Ovary (tissue), 7 donors: ENCODE measurements at regions not wholly inside any gene's neighbourhood (a gene's known extent, or its start where the extent isn't known, plus 50 kb on each side); places are given as distances from the start of the nearest gene placed in this dataset.

Source experiments
- DNase-seq, 5 donors: peaks; one replicate each; pipeline ENCODE4 v3.0.0-alpha.2; 2019 to 2020
- H3K27ac ChIP-seq, 2 donors: fragments of 200-600 bp; one replicate each; pipeline versions ENCODE4 v1.5.1 to v1.8.0; 2019 to 2022
- H3K27me3 ChIP-seq: fragments of 200-600 bp; one replicate; pipeline ENCODE4 v1.8.0; 2022
- H3K36me3 ChIP-seq: fragments of 200-600 bp; sonication (generic); one replicate; pipeline ENCODE4 v1.5.1; 2019
- H3K4me1 ChIP-seq: one replicate; pipeline ENCODE4 v1.8.1; 2013; ENCODE audit warnings: mild to moderate bottlenecking, moderate library complexity; ENCODE audit not compliant: insufficient read depth
- H3K4me3 ChIP-seq: fragments of 200-600 bp; sonication (generic); one replicate; pipeline ENCODE4 v1.5.1; 2017
- H3K9me3 ChIP-seq, 2 donors: fragments of 200-600 bp in 1 of 2; sonication (generic) in 1 of 2; one replicate each; pipeline versions ENCODE4 v1.5.1 to v1.8.1; 2013 to 2019; ENCODE audit warnings: mild to moderate bottlenecking in 1 of 2, moderate library complexity in 1 of 2
- EP300 ChIP-seq: sonication (generic); formaldehyde crosslinking; IDR thresholded peaks from one replicate; pipeline ENCODE4 v1.6.1; 2017; ENCODE audit warnings: antibody characterized with exemption
- POLR2A ChIP-seq: fragments of 450-650 bp; IDR thresholded peaks from one replicate; pipeline ENCODE4 v1.6.1; 2017; ENCODE audit warnings: antibody characterized with exemption, mild to moderate bottlenecking, moderate library complexity
- WGBS, 3 donors: extraction: QIAGEN DNeasy Blood & Tissue Kit in 1 of 3; methylation state at CpG; one replicate each; pipeline versions ENCODE4 v1.1.5 to v1.1.7; 2013 to 2017; 5-methylcytosine and 5-hydroxymethylcytosine counted together
- intact Hi-C, 4 donors: fragments of 100-400 bp; cut with DNase I; formaldehyde crosslinking; loops; one replicate each; pipeline versions ENCODE4 v1.11.0 to v1.15.1; 2022 to 2023
- TF ChIP-seq, protein P1 (sequence below), 3 donors: fragments of 450-650 bp in 2 of 3; fragments of 200-600 bp in 1 of 3; IDR thresholded peaks; one replicate each; pipeline versions ENCODE4 v1.5.1 to v1.8.0; 2016 to 2022; ENCODE audit warnings: antibody characterized with exemption in 3 of 3, mild to moderate bottlenecking in 1 of 3
- donor health status: DM: no; HTN: no; CAD: no; lungs with moderate emphysema.
- donor health status: DM: no; HTN: no; CAD: no.
- donor health status: Bipolar disorder and iron deficiency.
- donor health status: DM: no; HTN: no; CAD: no.
- donor health status: DM: yes; HTN: yes; CAD: no.

DNA sequence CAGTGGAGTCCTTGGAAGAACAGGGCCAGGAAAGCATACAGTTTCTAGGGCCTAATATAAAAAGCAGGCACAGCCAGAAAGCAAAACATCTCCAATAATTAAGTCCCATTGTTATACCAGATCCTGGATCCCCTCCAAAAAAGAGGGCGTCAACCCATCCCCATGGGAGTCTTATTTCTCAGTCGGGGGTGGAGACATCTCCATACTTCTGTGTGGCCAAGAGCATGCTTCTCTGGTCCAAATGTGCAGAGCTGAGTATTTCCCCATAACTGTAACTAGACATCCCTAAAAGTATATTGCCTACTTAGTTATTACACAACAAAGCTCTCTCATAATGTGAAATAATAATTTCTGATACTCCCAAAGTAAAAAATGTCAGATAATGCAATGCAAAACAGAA is 104.2 kb upstream of the SOX13 start:
- Histone ChIP-seq H3K27me3 (no peaks in the 10 kb centered on the region), H3K36me3 (no peaks in the 10 kb centered on the region), H3K27ac (no peak overlapping the region), H3K4me1 (no peaks in the 10 kb centered on the region), H3K9me3 (no peaks in the 10 kb centered on the region), H3K4me3 (no peak overlapping the region)
- DNase-seq: no peak
- TF ChIP-seq, protein P1, sequence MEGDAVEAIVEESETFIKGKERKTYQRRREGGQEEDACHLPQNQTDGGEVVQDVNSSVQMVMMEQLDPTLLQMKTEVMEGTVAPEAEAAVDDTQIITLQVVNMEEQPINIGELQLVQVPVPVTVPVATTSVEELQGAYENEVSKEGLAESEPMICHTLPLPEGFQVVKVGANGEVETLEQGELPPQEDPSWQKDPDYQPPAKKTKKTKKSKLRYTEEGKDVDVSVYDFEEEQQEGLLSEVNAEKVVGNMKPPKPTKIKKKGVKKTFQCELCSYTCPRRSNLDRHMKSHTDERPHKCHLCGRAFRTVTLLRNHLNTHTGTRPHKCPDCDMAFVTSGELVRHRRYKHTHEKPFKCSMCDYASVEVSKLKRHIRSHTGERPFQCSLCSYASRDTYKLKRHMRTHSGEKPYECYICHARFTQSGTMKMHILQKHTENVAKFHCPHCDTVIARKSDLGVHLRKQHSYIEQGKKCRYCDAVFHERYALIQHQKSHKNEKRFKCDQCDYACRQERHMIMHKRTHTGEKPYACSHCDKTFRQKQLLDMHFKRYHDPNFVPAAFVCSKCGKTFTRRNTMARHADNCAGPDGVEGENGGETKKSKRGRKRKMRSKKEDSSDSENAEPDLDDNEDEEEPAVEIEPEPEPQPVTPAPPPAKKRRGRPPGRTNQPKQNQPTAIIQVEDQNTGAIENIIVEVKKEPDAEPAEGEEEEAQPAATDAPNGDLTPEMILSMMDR (IDR thresholded peaks at IDR 0.05): no peak
- TF ChIP-seq POLR2A: no peak
- no peak for TF ChIP-seq EP300
- WGBS, 3 donors: 74 to 83% (median 76%) methylated on average over 2 of the region's 2 CpGs
- intact Hi-C loops: no loop called here

DNA sequence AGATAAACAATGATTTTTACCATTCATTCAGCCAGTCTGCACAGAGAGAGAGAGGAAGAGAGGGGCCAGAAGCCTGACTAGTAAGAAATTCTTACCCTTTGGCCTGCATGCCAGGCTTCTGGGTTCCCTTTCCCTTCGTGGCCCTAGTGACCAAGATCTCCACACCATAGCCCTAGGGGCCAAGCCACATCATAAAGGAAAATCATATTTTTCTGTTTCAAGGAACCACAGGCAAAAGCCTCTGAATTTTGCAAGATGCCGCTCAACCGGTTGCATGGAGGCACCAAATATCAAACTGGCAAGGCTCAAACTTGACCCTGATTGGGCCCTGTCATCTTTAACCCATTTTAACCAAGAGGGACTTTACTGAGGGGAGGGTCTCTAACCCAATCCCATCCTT is 103.1 kb upstream of the SOX13 start:
- WGBS, 3 donors: 75 to 77% (median 76%) methylated on average over 3 of the region's 3 CpGs
- Histone ChIP-seq H3K27me3 (no peaks in the 10 kb centered on the region), H3K4me1 (no peaks in the 10 kb centered on the region), H3K27ac (no peak overlapping the region), H3K36me3 (no peaks in the 10 kb centered on the region), H3K4me3 (no peak overlapping the region), H3K9me3 (no peaks in the 10 kb centered on the region)
- intact Hi-C loops: no loop called here
- no peak for DNase-seq
- TF ChIP-seq POLR2A (no peak), EP300 (no peak)
- TF ChIP-seq, protein P1 (IDR thresholded peaks at IDR 0.05): no peak

DNA sequence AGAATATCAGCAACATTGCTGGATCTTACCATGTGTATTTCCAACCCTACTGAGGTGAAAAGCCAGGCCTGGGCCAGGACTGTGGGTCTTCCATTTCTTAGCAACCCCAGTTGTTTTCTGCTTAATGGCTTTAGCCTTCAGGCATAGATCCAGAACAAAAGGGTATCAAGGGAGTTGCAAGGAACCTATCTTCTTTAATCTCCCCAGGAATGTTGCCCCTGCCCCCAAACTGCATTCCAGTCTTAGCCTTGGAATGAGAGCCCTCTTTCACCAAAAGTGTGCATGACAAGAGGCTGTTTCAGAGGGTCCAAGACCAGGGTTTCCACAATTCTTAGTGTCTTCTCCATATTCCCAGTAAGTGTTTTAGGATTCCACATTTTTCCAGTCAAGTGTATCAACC is 87.9 kb upstream of the SOX13 start:
- no peak overlapping the region for H3K4me3 ChIP-seq
- H3K9me3 ChIP-seq: no peaks in the 10 kb centered on the region
- H3K4me1 ChIP-seq: no peaks in the 10 kb centered on the region
- H3K36me3 ChIP-seq: no peaks in the 10 kb centered on the region
- H3K27ac ChIP-seq: no peak overlapping the region
- TF ChIP-seq EP300 (no peak), POLR2A (no peak)
- TF ChIP-seq, protein P1 (IDR thresholded peaks at IDR 0.05): no peak
- no peaks in the 10 kb centered on the region for H3K27me3 ChIP-seq
- intact Hi-C loops: no loop called here
- DNase-seq: no peak

DNA sequence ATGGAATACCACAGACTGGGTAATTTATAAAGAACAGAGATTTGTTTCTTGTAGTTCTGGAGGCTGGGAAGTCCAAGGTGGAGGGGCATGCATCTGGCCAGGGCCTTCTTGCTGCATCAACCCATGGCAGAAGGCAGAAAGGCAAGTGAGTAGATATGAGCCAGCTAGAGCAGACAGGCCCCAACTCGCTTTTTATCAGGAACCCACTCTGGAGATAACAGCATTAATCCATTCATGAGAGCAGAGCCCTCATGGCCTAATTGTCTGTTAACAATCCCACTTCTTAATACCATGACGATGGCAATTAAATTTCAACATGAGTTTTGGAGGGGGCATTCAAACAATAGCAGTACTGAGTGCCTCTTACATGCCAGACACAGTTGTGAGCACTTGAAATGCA is 87.2 kb upstream of the SOX13 start:
- intact Hi-C loops: no loop called here
- WGBS, 3 donors: 76 to 81% (median 81%) methylated on average over 2 of the region's 2 CpGs
- no peaks in the 10 kb centered on the region for H3K27me3 ChIP-seq
- no peak overlapping the region for H3K4me3 ChIP-seq
- H3K9me3 ChIP-seq: no peaks in the 10 kb centered on the region
- DNase-seq: no peak
- H3K4me1 ChIP-seq: no peaks in the 10 kb centered on the region
- H3K27ac ChIP-seq: no peak overlapping the region
- H3K36me3 ChIP-seq: no peaks in the 10 kb centered on the region
- TF ChIP-seq, protein P1 (IDR thresholded peaks at IDR 0.05): no peak
- no peak for TF ChIP-seq POLR2A
- no peak for TF ChIP-seq EP300

DNA sequence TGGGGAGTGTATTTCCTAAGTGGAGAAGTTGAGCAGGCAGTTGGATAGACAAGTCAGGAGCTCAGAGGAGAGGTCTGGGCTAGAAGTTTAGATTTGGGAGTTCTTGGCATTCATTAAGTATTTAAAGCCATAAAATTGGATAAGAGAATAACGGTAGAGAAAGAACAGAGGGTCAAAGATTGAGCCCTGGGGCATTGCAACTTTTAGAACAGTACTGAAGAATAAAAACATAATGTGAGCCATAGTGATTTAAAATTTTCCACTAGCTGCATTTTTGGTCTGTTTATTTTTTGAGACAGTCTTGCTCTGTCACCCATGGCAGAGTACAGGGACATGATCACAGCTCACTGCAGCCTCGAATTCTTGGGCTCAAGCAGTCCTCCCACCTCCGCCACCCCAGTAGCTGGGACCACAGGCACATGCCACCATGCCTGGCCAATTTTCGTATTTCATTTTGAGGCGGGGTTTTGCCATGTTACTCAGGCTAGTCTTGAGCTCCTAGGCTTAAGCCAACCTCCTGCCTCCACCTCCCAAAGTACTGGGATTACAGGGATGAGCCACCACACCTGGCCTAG is 85.9 kb upstream of the SOX13 start:
- no peak overlapping the region for H3K4me3 ChIP-seq
- WGBS, 3 donors: 62 to 68% (median 63%) methylated on average over 5 of the region's 5 CpGs
- no peaks in the 10 kb centered on the region for H3K27me3 ChIP-seq
- H3K9me3 ChIP-seq: no peaks in the 10 kb centered on the region
- DNase-seq: no peak
- H3K4me1 ChIP-seq: no peaks in the 10 kb centered on the region
- no peaks in the 10 kb centered on the region for H3K36me3 ChIP-seq
- H3K27ac ChIP-seq: no peak overlapping the region
- TF ChIP-seq, protein P1 (IDR thresholded peaks at IDR 0.05): no peak
- TF ChIP-seq EP300: no peak
- no peak for TF ChIP-seq POLR2A
- intact Hi-C loops: no loop called here
